ENCODE measurements at regions not wholly inside any gene's neighbourhood (a gene's known extent, or its start where the extent isn't known, plus 50 kb on each side); places are given as distances from the start of the nearest gene placed in this dataset.

GRCh38 chr10:108591417-108591816 lies 1331.9 kb downstream of the XPNPEP1 start:
- TF ChIP-seq CTCF (IDR thresholded peaks at IDR 0.05), result no peak
- POLR2A ChIA-PET, result no interaction called here
- no peak overlapping the region for H3K27ac Mint-ChIP-seq
- peaks cover 8% of the 10 kb centered on the region for H3K4me1 Mint-ChIP-seq
- no peak overlapping the region for H3K4me3 Mint-ChIP-seq
- no peak for ATAC-seq (ENCODE audit: low read depth)
- no peak for DNase-seq
- CTCF ChIA-PET, result interaction anchor here (0.7 kb wide), 1 partner anchor 162 kb away, joined by 4 read pairs; no protein-coding TSS in a partner anchor
- no peaks in the 10 kb centered on the region for H3K36me3 Mint-ChIP-seq (ENCODE audit: low read depth)
- H3K27me3 Mint-ChIP-seq, result no peaks in the 10 kb centered on the region
- no peaks in the 10 kb centered on the region for H3K9me3 Mint-ChIP-seq
- intact Hi-C loops (cut with micrococcal nuclease), result no loop called here

GRCh38 chr10:108586424-108586823 lies 1336.9 kb downstream of the XPNPEP1 start:
- Mint-ChIP-seq H3K27me3 (no peaks in the 10 kb centered on the region), H3K36me3 (ENCODE audit: low read depth) (no peaks in the 10 kb centered on the region), H3K27ac (no peak overlapping the region), H3K9me3 (no peaks in the 10 kb centered on the region), H3K4me1 (no peaks in the 10 kb centered on the region), H3K4me3 (no peak overlapping the region)
- ChIA-PET POLR2A (no interaction called here), CTCF (no interaction called here)
- intact Hi-C loops (cut with micrococcal nuclease), result no loop called here
- no peak for TF ChIP-seq CTCF (IDR thresholded peaks at IDR 0.05)
- DNase-seq (no peak), ATAC-seq (ENCODE audit: low read depth) (no peak)

- Mint-ChIP-seq H3K27ac (no peak overlapping the region), H3K27me3 (no peaks in the 10 kb centered on the region), H3K36me3 (ENCODE audit: low read depth) (no peaks in the 10 kb centered on the region), H3K9me3 (no peaks in the 10 kb centered on the region), H3K4me1 (no peaks in the 10 kb centered on the region), H3K4me3 (no peak overlapping the region)
- ChIA-PET CTCF (no interaction called here), POLR2A (no interaction called here)
- ATAC-seq (ENCODE audit: low read depth) (no peak), DNase-seq (no peak)
- intact Hi-C loops (cut with micrococcal nuclease), result no loop called here
- TF ChIP-seq CTCF (IDR thresholded peaks at IDR 0.05), result no peak
These were observed 1339.4 kb downstream of the XPNPEP1 start for GRCh38 chr10:108583877-108584276.

- POLR2A ChIA-PET, result no interaction called here
These were observed 1340.4 kb downstream of the XPNPEP1 start for GRCh38 chr10:108582888-108583287.

GRCh38 chr10:108582387-108582786 lies 1340.9 kb downstream of the XPNPEP1 start:
- Mint-ChIP-seq H3K27me3 (no peaks in the 10 kb centered on the region), H3K4me3 (no peak overlapping the region), H3K27ac (no peak overlapping the region), H3K36me3 (ENCODE audit: low read depth) (no peaks in the 10 kb centered on the region), H3K9me3 (no peaks in the 10 kb centered on the region), H3K4me1 (no peaks in the 10 kb centered on the region)
- ChIA-PET CTCF (no interaction called here), POLR2A (no interaction called here)
- intact Hi-C loops (cut with micrococcal nuclease), result no loop called here
- no peak for DNase-seq
- no peak for TF ChIP-seq CTCF (IDR thresholded peaks at IDR 0.05)
- ATAC-seq (ENCODE audit: low read depth), result no peak

More at GRCh38 chr10:108582888-108583287, 1340.4 kb downstream of the XPNPEP1 start:
- no peak overlapping the region for H3K27ac Mint-ChIP-seq
- no peaks in the 10 kb centered on the region for H3K9me3 Mint-ChIP-seq
- ATAC-seq (ENCODE audit: low read depth) (no peak), DNase-seq (no peak)
- TF ChIP-seq CTCF (IDR thresholded peaks at IDR 0.05), result no peak
- intact Hi-C loops (cut with micrococcal nuclease), result no loop called here
- no peaks in the 10 kb centered on the region for H3K4me1 Mint-ChIP-seq
- CTCF ChIA-PET, result no interaction called here
- no peaks in the 10 kb centered on the region for H3K36me3 Mint-ChIP-seq (ENCODE audit: low read depth)
- no peak overlapping the region for H3K4me3 Mint-ChIP-seq
- no peaks in the 10 kb centered on the region for H3K27me3 Mint-ChIP-seq
